Pons (tissue), 1 donor: ENCODE measurements at regions not wholly inside any gene's neighbourhood (a gene's known extent, or its start where the extent isn't known, plus 50 kb on each side); places are given as distances from the start of the nearest gene placed in this dataset.
"Not testable (repeated sequence)": the region's sequence is repeated elsewhere in the genome, so short reads cannot be mapped to it uniquely, and the experiment has no call there.

Experiments
- DNase-seq: peaks from one replicate; pipeline ENCODE4 v3.0.0-alpha.2; 2016; ENCODE audit warnings: low spot score

DNA sequence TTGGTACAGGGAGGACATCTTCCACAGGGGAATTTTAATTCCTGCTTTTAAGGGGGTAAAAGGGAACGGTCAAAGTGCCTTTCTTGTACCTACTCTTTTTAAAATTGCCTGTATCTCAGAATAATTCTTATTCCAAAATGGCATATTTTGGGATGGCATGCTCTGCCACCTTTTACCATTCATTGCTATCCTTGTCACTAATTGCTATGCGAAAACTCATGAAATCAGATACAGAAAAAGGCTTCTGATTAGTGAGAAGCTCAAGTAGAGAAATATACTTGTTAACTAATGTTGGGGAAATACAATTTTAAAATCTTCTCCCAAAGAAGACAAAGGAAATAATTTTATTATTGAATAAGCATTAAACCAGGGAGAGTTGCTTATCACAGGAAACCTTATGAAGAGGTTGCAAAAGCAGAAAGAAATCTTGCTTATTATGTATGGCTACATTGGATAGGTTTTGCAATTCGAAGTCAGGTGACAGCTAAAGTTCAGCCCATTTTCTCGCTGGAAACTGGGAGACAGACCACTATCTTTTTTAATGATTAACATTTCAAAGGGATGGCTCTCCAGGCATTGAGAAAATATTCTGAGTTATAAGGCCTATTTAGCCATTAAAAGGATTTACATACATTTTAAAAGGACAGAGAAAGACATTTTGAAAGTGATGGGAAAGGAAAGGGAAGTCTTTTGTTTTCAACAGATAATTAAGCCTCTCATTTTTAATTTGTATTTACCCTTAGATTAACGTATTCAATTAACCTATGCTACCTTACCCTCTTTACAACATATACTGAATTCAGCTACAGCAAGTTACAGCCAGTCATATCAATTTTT lies 110.3 kb upstream of the PRSS16 start:
- DNase-seq, result no peak

- no peak for DNase-seq
Measured at GRCh38 chr6:27138406-27138805, 109.1 kb upstream of the PRSS16 start.

DNA sequence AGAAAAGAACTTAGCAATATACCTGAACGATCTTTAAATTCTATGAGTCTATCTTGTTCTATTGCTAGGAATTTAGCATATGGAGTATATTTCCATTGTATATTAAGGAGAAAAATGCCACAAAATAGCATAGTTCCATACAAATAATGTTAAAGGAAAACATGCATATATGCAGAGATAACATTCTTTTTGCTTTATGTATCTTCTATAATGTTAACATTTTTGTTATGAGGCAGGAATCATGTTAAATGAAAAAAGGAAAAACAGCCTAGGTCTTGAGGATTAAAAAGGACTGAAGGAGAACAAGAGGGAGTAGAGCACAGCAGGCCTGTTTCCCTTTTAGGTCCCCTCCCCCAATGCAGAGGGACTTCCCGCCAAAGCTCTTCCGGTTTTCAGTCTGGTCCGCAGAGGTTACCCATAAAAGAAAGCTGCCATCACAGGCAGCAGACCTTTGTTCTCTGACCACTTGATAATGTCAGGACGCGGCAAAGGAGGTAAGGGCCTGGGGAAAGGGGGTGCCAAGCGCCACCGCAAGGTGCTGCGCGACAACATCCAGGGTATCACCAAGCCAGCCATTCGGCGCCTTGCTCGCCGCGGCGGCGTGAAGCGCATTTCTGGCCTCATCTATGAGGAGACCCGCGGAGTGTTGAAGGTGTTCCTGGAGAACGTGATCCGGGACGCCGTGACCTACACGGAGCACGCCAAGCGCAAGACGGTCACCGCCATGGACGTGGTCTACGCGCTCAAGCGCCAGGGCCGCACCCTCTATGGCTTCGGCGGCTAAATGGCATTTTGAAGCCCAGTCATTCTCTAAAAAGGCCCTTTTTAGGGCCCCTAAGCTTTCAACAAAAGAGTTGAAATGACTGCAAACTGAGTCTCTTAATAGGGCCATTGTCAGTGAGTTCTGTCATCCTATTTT lies 108.4 kb upstream of the PRSS16 start:
- peak; percentile 66 for DNase-seq

DNA sequence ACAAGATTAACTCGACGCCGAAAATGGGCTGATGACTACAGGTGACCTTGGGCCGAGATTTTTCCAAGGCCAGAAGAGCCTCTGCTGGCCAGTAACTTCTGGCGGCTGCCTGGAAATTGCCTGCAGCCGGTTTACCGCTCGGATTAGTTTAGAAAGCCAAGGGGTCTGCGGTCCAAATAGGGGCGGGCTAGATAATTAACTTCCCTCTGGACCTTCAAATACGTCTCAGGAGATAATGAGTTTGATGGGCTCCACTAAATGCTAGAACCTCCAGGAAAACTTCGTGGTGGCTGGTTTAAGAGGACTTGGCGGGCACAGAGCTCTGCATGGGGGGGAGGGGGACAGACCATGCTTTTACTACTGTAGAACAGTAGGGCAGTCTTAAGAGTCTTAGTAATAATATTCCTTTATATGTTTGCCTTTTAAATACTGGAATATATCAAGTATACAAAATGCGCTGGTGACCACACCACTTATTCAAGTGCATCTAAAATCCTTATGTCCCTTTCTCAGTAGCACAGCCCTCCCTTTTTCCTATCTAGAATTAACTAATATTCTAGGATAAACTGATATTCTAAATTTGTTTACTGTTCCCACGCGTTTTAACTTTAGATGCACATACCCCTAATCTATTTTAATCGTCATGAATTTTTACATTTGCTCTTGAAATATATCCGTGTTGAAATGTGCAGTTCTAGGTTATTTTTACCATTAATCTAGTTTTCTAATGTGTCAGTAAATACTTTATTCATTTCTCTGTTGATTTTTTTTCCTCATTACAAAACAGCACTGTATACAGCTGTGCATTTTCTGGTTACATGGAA lies 107.5 kb upstream of the PRSS16 start:
- no peak for DNase-seq

DNA sequence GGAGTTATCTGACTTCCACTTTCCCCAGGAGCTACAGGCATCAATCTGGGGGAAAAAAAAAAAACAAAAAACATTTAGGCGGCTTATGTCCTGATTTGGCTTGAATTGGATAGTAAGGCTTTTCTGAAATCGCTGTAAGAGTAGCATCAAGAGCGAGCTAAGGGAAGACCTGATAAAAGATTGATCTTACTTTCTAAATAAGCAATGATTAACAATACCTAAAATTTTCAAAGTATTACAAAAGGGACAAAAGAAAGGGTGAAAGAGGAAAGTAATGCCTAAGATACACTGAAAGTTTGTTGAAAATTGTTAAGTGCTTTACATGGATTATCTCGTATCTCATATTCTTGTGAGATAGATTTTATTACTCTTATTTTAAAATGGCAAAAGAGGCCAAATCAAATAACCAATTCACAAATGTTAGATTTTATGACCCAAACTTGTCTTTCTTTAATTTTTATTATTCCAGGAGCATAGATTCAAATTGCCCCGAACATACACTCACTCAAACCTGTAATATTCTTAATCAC lies 106.4 kb upstream of the PRSS16 start:
- no peak for DNase-seq

DNA sequence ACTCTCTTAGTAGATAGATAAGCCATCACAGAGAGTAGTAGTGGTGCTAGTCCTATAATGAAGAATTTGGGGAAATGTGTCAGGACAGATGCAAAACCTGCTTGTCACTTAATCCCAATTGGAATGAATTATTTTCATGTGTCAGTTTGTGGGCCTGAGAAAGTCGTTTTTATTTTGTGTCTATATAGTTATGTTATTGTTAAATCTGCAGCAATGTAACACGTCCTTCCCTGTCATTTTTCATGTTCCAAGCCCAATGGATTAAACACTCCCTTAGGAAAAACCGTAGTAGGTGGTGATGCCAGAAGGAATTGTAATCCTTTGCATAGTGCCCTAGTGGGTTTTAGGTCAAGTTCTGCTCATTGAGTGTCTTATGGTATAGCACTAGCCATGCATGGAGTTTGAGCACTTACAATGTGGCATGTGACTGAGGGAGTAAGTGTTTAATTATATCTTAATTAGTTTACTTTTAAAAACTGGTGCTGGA lies 105.9 kb upstream of the PRSS16 start:
- DNase-seq, result no peak

- DNase-seq, result not testable (repeated sequence)
Measured at GRCh38 chr6:27143020-27143388, 104.5 kb upstream of the PRSS16 start.

DNA sequence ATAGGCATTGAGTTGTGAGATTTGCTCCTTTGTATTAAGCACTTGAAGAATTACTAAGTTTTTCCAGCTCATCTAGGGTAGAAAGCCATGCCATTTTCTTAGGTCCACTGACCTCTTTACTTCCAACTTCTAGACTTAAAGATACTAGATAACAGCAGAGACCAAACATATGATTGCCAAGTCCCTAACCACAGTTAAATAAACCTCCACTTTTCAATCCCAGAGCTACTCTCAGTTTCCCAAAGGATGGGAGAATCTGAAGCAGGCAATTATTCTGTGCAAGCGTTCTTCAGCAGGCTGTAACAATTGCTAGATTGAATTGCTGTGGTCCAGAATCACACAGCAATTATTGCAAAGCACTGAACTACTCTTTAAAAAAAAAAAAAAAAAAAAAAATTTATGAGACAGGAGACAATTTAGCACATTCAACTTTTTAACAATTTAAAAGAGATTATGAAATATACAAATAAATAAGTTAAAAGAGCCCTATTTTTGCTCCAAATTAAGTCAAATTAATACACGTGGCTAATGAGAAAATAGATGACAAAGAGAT lies 104.0 kb upstream of the PRSS16 start:
- DNase-seq, result no peak

DNA sequence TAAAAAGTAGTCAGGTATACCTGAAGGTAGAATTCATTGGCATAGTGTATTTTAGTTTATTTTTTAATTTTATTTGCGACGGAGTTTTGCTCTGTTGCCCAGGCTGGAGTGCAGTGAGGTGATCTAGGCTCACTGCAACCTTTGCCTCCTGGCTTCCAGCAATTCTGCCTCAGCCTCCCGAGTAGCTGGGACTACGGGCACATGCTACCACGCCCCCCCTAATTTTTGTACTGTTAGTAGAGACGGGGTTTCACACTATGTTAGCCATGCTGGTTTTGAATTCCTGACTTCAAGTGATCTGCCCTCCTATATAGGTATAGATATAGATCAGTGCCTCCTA lies 102.8 kb upstream of the PRSS16 start:
- no peak for DNase-seq

GRCh38 chr6:27145731-27146455 lies 101.6 kb upstream of the PRSS16 start:
- DNase-seq, result peak; percentile 85

DNA sequence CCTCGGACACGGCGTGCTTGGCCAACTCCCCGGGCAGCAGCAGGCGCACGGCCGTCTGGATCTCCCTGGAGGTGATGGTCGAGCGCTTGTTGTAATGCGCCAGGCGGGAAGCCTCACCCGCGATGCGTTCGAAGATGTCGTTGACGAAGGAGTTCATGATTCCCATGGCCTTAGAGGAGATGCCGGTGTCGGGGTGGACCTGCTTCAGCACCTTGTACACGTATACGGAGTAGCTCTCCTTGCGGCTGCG lies 101.1 kb upstream of the PRSS16 start:
- DNase-seq, result not testable (repeated sequence)

DNA sequence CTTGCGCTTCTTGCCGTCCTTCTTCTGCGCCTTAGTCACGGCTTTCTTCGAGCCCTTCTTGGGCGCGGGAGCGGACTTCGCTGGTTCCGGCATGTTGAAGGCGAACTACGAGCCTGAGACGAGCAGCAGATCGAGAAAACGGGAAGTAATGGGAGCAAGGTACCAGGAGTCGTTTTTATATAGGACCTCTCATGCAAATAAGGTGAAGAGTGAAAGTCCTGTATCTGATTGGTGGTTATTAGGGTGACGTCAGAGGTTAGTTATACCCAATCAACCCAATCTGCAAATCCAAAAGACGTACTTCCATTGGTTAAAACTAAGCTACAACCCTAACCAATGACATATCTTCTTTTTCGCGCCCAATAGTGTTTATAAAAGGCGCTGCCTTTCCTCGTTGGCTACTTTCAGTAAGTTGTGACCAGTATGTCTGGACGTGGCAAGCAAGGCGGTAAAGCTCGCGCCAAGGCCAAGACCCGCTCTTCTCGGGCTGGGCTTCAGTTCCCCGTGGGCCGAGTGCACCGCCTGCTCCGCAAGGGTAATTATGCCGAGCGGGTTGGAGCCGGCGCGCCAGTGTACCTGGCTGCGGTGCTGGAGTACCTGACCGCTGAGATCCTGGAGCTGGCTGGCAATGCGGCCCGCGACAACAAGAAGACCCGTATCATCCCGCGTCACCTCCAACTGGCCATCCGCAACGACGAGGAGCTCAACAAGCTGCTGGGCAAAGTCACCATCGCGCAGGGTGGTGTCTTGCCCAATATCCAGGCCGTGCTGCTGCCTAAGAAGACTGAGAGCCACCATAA lies 100.6 kb upstream of the PRSS16 start:
- DNase-seq, result peak; percentile 100

DNA sequence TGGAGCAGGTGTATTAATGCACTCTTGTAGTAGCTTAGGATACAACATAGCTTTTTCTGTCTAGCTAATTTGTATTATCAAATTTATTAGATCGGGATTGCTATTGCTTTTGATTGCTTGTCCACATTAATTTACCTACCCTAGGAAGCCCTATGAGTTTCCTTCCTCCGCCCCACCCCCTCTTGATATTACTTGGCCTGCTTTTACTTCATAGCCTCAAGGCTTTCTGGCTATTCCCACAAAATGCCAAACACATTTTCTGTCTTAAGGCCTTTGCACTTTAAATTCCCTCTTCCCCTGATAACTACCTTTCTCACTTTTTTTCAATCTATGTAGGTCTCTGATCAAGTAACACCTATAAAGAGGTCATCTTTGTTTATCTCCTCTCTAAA lies 99.1 kb upstream of the PRSS16 start:
- DNase-seq, result no peak

DNA sequence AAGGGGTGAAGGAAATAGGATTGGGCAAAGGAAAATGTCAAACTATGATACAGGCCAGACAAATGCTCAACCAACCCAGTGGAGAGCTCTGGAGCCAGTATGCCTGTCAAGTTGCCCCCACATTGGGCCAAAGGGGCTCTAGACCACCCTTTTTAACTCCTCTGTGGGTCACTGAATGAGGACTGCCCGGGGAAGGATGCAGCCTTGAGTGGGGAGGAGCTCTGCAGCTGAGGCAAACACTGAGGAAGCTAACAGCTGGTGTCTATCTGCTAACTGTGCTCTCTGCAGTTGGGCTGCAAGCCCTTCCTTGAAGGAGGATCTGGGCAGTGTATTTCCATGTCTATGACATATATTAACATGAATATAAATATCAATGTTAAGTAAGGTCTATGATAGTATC lies 98.4 kb upstream of the PRSS16 start:
- DNase-seq, result no peak

DNA sequence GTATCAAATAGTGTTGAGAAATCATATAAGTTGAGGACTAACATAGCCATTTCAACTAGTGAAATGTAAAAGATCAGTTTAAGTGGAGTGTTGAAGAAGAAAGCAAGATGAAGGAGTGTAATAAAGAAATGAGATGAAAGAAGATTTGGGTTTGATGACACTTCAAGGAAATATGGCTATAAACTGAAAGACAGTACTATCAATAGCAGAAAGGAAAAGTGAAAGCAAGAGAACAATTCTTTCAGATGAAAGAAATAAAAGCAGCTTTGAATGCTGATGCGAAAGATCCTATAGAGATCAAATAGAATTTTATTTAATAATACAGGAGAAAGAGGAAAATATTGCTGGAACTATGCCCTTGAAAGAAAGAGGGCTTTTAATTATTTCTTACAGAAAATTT lies 92.8 kb upstream of the PRSS16 start:
- no peak for DNase-seq

DNA sequence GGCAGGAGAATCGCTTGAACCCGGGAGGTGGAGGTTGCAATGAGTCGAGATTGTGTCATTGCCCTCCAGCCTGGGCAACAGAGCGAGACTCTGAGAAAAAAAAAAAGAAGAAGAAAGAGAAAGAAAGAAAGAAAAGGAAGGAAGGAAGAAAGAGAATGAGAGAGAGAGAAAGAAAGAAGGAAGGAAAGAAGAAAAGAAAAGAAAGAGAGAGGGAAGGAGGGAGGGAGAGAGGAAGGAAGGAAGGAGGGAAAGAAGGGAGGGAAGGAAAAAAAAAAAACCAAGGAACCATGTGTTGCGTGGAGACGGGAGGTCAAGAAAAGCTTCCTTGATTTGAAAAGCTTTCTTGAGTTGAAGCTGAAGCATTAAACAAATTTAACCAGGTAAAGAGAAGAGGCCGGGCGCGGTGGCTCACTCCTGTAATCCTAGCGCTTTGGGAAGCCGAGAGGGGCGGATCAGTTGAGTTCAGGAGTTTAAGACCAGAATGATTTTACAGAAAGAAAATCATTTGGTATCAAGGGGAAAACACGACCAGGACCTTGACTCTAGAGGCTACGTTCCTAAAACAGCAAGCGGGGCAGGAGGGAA lies 90.5 kb upstream of the PRSS16 start:
- DNase-seq, result no peak

GRCh38 chr6:27157459-27158315 lies 89.8 kb upstream of the PRSS16 start:
- DNase-seq, result peak; percentile 75

DNA sequence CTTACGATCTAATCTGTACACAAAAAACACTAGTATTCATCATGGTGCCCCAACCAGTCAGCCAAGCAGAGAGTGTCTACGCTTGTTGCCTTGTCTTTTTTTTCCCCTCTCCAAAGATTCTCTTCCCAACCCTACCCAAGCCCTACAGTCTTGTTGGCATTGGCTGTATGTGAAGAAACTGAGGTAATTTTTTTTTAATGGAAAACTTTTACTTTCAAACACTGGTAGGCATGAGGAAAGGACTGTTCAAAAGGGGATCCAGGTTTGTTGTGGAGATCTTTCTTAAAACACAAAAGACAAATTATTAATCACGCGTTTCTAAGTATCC lies 89.2 kb upstream of the PRSS16 start:
- no peak for DNase-seq

DNA sequence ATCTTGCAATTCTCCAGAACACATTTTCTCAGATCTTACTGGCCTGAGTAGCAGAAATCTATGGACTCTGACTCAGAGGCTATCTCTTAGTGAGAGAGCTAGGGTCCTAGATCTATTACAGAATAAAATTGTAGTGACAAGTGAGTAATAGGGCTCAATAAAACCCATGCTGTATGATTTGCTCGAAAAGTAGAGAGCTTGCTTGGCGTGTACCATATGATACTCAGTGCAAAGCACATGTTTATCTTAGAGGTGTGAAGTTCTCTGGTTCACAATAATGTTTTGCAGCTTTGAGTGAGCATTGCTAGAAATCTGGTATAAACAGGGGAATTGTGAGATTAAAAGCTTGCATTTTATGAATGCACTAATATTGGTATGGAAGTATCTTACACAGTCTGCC lies 87.8 kb upstream of the PRSS16 start:
- DNase-seq, result no peak
